HAP-1 (cell line): ENCODE measurements at regions not wholly inside any gene's neighbourhood (a gene's known extent, or its start where the extent isn't known, plus 50 kb on each side); places are given as distances from the start of the nearest gene placed in this dataset.
"Not testable (repeated sequence)": the region's sequence is repeated elsewhere in the genome, so short reads cannot be mapped to it uniquely, and the experiment has no call there.

Experiments
- DNase-seq, 2 experiments: peaks; one replicate each; pipeline ENCODE4 v3.0.0-alpha.2; 2016 to 2020; ENCODE audit warnings: low spot score in 2 of 2
- H3K27me3 ChIP-seq: fragments of 250-450 bp; sonication (Bioruptor Pico); 2 replicates; pipeline ENCODE4 v1.5.1; 2020; ENCODE audit warnings: low read depth, mild to moderate bottlenecking, moderate library complexity
- H3K36me3 ChIP-seq: fragments of 250-450 bp; sonication (Bioruptor Pico); replicated peaks from 2 replicates; pipeline ENCODE4 v1.5.1; 2020; ENCODE audit warnings: mild to moderate bottlenecking
- H3K4me1 ChIP-seq: fragments of 250-450 bp; sonication (Bioruptor Pico); 2 replicates; pipeline ENCODE4 v1.5.1; 2020; ENCODE audit warnings: mild to moderate bottlenecking
- H3K4me3 ChIP-seq: fragments of 250-450 bp; sonication (Bioruptor Pico); 2 replicates; pipeline ENCODE4 v1.5.1; 2020; ENCODE audit warnings: mild to moderate bottlenecking, moderate library complexity
- H3K9me3 ChIP-seq: fragments of 250-450 bp; sonication (Bioruptor Pico); 2 replicates; pipeline ENCODE4 v1.5.1; 2020; ENCODE audit warnings: mild to moderate bottlenecking, moderate library complexity
- in situ Hi-C: fragments of 300-500 bp; cut with MboI; formaldehyde crosslinking; loops from 3 replicates; pipeline ENCODE4 v1.14.3; 2020; ENCODE audit warnings: low sequenced_read_pairs, inconsistent platforms, mixed read lengths

DNA sequence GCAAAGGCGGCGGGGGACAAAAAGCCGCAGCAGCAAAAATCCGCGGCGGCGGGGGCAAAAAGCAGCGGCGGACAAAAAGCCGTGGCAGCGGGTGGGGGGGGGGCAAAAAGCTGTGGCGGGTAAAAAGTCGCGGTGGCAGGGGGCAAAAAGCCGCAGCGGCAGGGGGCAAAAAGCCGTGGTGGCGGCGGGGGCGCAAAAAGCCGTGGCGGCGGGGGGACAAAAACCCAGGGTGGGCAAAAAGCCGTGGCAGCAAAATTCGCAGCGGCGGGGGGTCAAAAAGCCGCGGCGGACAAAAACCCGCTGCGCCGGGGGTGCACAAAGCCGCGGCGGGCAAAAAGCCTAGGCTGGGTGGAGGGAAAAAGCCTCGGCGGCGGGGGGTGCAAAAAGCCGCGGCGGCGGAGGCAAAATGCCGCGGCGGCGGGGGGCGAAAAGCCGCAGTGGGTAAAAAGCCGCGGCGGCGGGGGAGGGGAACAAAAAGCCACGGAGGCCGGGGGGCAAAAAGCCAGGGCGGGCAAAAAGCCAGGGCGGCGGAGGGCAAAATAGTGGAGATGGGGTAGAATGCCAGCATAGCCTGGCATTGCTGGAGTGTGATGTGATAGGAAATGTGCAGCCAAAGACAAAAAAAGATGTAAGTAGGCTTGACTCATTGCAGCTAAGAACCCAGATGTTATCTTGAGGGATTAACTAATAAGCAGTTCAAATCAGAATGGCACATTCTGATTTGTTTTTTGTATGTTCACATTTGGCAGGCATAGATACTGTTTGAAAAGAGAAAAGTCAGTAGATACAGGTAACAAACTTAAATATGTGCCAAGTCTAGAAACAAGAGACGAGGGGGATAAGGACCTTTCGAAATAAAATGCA lies 1076.3 kb downstream of the RPIA start:
- Histone ChIP-seq H3K36me3 (no peaks in the 10 kb centered on the region), H3K9me3 (no peaks in the 10 kb centered on the region; the same call in 1 of the 2 replicates), H3K4me3 (no peak overlapping the region), H3K27me3 (no peaks in the 10 kb centered on the region), H3K4me1 (no peaks in the 10 kb centered on the region)
- in situ Hi-C loops: no loop called here
- DNase-seq: peak in 1 of 2 experiments; percentile 6

DNA sequence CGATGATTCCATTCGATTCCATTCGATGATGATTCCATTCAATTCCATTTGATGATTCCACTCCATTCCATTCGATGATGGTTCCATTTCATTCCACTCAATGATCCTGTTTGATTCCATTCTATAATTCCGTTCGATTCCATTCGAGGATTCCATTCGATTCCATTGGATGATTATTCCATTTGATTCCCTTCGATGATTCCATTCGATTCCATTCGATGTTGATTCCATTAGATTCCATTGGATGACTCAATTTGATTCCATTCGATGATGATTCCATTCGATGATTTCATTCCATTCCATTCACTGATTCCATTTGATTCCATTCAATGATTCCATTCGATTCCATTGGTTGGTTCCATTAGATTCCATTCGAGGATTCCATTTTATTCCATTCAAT lies 1084.4 kb downstream of the RPIA start:
- DNase-seq: no peak
- in situ Hi-C loops: no loop called here
- H3K36me3 ChIP-seq: no peaks in the 10 kb centered on the region
- H3K27me3 ChIP-seq: no peaks in the 10 kb centered on the region
- no peaks in the 10 kb centered on the region for H3K4me1 ChIP-seq
- H3K4me3 ChIP-seq: no peak overlapping the region
- H3K9me3 ChIP-seq: peaks cover 20% of the 10 kb centered on the region

DNA sequence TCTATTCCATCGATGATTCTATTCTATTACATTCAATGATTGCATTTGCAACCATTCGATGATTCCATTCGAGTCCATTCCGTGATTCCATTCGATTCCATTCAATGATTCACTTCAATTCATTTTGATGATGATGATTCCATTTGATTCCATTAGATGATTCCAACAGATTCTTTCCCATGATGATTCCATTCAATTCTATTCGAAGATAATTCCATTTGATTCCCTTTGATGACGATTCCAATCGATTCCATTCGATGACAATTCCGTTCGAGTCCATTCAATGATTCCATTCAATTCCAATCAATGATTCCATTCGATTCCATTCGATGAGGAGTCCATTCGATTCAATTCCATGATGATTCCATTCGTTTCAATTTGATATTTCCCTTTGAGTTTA lies 1088.8 kb downstream of the RPIA start:
- Histone ChIP-seq H3K27me3 (no peaks in the 10 kb centered on the region), H3K36me3 (no peaks in the 10 kb centered on the region), H3K4me3 (no peak overlapping the region), H3K4me1 (no peaks in the 10 kb centered on the region), H3K9me3 (peaks cover 20% of the 10 kb centered on the region)
- DNase-seq: no peak
- in situ Hi-C loops: no loop called here

DNA sequence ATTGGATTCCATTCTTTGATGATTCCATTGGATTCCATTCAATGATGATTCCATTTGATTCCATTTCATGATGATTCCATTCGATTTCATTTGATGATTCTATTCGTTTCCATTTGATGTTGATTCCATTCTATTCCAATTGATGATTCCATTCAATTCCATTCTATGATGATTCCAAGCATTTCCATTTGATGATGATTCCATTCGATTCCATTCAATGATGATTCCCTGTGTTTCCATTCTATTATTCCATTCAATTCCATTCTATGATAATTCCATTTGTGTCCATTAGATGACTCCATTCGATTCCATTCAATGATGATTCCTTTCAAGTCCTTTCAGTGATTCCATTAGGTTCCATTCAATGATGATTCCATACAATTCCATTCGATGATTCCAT lies 1090.5 kb downstream of the RPIA start:
- in situ Hi-C loops: no loop called here
- H3K9me3 ChIP-seq: peaks cover 13% of the 10 kb centered on the region; the same call in 1 of the 2 replicates
- DNase-seq: no peak
- no peaks in the 10 kb centered on the region for H3K4me1 ChIP-seq
- no peaks in the 10 kb centered on the region for H3K36me3 ChIP-seq
- H3K27me3 ChIP-seq: no peaks in the 10 kb centered on the region
- H3K4me3 ChIP-seq: no peak overlapping the region

DNA sequence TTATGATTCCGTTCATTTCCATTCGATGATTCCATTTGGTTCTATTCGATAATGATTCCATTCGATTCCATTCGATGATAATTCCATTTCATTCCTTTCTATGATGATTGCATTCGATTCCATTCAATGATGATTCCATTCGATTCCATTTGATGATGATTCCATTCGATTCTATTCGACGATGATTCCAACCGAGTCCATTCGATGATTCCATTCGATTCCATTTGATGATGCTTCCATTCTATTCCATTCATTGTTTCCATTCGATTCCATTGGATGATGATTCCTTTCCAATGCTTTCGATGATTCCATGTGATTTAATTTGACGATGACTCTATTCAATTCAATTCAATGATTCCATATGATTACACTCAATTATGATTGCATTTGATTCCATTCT lies 1093.5 kb downstream of the RPIA start:
- Histone ChIP-seq H3K27me3 (no peaks in the 10 kb centered on the region), H3K4me1 (no peaks in the 10 kb centered on the region), H3K9me3 (peaks cover 12% of the 10 kb centered on the region), H3K4me3 (no peak overlapping the region), H3K36me3 (no peaks in the 10 kb centered on the region)
- in situ Hi-C loops: no loop called here
- DNase-seq: no peak

DNA sequence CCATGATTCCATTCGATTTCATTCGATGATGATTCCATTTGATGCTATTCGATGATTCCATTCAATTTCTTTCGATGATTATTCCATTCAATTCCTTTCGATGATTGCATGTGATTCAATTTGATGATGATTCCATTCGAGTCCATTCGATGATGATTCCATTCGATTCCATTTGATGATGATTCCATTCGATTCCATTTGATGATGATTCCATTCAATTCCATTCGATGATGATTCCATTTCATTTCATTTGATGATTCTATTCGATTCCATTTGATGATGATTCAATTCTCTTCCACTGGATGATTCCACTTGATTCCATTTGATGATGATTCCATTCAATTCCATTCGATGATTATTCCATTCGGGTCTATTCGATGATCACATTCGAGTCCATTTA lies 1094.1 kb downstream of the RPIA start:
- H3K27me3 ChIP-seq, H3K4me1 ChIP-seq, H3K36me3 ChIP-seq, H3K4me3 ChIP-seq, H3K9me3 ChIP-seq, DNase-seq, in situ Hi-C loops: not testable (repeated sequence)

DNA sequence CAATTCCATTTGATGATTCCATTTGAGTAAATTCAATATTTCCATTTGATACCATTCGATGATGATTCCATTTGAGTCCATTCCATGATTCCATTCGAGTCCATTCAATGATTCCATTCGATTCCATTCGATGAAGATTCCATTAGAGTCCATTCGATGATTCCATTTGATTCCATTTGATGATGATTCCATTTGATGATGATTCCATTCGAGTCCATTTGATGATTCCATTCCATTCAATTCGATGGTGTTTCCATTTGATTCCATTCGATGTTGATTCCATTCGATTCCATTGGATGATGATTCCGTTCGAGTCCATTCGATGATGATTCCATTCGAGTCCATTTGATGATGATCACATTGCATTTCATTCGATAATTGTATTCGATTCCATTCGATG lies 1095.2 kb downstream of the RPIA start:
- in situ Hi-C loops, H3K4me1 ChIP-seq, H3K27me3 ChIP-seq, H3K4me3 ChIP-seq, H3K36me3 ChIP-seq, DNase-seq, H3K9me3 ChIP-seq: not testable (repeated sequence)

DNA sequence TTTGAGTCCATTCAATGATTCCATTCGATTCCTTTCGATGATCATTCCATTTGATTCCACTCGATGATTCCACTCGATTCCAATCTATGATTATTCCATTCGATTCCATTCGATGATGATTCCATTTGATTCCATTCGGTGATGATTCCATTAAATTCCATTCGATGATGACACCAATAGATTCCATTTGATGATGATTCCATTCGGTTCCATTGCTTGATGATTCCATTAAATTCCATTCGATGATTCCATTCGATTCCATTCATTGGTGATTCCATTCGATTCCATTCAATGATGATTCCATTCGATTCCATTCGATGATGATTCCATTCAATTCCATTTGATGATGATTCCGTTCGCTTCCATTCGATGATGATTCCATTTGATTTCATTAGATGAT lies 1104.1 kb downstream of the RPIA start:
- H3K9me3 ChIP-seq: peaks cover 15% of the 10 kb centered on the region
- H3K4me1 ChIP-seq: not testable (repeated sequence)

DNA sequence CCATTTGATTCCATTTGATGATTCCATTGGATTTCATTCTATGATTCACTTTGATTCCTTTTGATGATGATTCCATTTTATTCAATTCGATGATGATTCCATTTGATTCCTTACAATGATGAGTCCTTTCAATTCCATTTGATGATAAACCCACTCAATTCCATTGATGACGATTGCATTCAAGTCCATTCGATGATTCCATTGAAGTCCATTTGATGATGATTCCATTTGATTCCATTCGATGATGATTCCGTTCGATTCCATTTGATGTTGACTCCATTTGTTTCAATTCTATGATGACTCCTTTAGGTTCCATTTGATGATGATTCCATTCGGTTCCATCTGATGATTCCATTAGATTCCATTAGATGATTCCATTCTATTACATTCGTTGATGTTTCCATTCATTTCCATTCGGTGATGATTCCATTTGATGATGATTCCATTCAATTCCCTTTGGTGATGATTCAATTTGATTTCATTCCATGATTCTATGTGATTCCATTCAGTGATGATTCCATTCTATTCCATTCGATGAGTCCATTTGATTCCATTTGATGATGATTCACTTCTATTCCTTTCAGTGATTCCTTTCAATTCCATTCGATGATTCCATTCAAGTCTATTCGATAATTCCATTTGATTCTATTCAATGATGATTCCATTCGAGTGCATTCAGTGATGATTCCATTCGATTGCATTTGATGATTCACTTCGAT lies 1106.0 kb downstream of the RPIA start:
- H3K36me3 ChIP-seq: no peaks in the 10 kb centered on the region
- H3K27me3 ChIP-seq: no peaks in the 10 kb centered on the region
- no peaks in the 10 kb centered on the region for H3K4me1 ChIP-seq
- peaks cover 15% of the 10 kb centered on the region for H3K9me3 ChIP-seq
- no peak overlapping the region for H3K4me3 ChIP-seq
- in situ Hi-C loops: no loop called here
- no peak for DNase-seq

More for the DNA sequence above, 1104.1 kb downstream of the RPIA start:
- H3K4me3 ChIP-seq, H3K36me3 ChIP-seq, in situ Hi-C loops, H3K27me3 ChIP-seq, DNase-seq: not testable (repeated sequence)

DNA sequence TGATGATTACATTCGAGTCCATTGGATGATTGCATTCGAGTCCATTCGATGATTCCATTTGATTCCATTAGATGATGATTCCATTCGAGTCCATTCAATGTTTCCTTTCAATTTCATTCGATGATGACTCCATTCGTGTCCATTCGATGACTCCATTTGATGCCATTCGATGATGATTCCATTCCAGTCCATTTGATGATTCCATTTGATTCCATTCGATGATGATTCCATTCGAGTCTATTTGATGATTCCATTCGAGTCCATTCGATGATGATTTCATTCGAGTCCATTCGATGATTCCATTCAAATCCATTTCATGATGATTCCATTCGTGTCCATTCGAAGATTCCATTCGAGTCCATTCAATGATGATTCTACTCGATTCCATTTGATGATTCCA lies 1109.7 kb downstream of the RPIA start:
- DNase-seq, H3K4me1 ChIP-seq, H3K4me3 ChIP-seq, H3K27me3 ChIP-seq, in situ Hi-C loops, H3K36me3 ChIP-seq: not testable (repeated sequence)
- peaks cover 15% of the 10 kb centered on the region for H3K9me3 ChIP-seq

DNA sequence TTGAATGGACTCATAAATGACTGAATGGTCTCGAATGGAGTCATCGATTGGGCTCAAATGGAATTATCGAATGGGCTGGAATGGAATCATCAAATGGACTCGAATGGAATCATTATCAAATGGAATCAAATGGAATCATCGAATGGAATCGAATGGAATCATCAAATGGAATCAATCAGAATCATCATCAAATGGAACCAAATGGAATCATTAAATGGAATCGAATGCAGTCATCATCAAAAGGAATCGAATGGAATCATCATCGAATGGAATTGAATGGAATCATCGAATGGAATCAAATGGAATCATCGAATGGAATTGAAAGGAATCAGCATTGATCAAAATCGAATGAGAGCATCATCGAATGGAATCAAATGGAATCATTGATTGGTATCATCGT lies 1114.9 kb downstream of the RPIA start:
- H3K36me3 ChIP-seq, H3K4me3 ChIP-seq, DNase-seq, in situ Hi-C loops, H3K9me3 ChIP-seq, H3K27me3 ChIP-seq, H3K4me1 ChIP-seq: not testable (repeated sequence)

DNA sequence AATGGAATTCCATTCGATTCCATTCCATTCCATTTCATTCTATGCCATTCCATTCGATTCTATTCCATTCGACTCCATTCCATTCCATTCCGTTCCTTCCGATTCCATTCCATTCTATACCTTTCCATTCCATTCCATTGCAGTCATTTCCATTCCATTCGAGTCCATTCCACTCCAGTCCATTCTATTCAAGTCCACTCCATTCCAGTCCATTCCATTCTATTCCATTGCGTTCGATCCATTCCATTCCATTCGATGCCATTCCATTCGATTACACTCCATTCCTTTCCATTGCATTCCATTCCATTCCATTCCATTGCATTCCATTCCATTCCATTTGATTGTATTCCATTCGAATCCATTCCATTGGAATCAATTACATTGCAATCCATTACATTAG lies 1119.8 kb downstream of the RPIA start:
- in situ Hi-C loops: no loop called here
- no peak for DNase-seq
- no peaks in the 10 kb centered on the region for H3K36me3 ChIP-seq
- H3K4me3 ChIP-seq: no peak overlapping the region
- no peaks in the 10 kb centered on the region for H3K27me3 ChIP-seq
- no peaks in the 10 kb centered on the region for H3K4me1 ChIP-seq
- peaks cover 14% of the 10 kb centered on the region for H3K9me3 ChIP-seq

DNA sequence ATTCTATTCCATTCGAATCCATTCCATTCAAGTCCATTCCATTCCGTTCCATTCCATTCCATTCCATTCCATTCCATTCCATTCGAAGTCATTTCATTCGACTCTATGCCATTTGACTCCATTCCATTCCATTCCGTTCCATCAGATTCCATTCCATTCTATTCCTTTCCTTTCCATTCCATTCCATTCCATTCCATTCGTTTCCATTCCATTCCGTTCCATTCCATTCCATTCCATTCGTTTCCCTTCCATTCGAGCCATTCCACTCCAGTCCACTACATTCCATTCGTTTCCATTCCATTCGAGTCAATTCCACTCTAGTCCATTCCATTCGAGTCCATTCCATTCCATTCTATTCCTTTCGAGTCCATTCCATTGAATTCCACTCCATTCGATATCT lies 1120.4 kb downstream of the RPIA start:
- in situ Hi-C loops, H3K36me3 ChIP-seq, H3K27me3 ChIP-seq, DNase-seq, H3K4me1 ChIP-seq, H3K4me3 ChIP-seq: not testable (repeated sequence)
- H3K9me3 ChIP-seq: peaks cover 14% of the 10 kb centered on the region

DNA sequence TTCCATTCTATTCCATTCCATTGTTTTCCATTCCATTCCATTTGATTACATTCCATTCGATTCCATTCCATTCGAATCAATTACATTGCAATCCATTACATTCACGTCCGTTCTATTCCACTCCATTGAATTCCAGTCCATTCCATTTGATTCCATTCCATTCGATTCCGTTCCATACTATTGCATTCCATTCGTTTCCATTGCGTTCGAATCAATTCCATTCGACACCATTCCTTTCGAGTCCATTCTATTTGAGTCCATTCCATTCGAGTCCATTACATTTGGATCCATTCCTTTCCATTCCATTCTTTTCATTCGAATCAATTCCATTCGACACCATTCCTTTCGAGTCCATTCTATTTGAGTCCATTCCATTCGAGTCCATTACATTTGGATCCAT lies 1122.9 kb downstream of the RPIA start:
- in situ Hi-C loops, H3K27me3 ChIP-seq, H3K4me3 ChIP-seq, H3K4me1 ChIP-seq, H3K36me3 ChIP-seq, DNase-seq: not testable (repeated sequence)
- H3K9me3 ChIP-seq: peaks cover 22% of the 10 kb centered on the region
